ENCODE measurements at regions not wholly inside any gene's neighbourhood (a gene's known extent, or its start where the extent isn't known, plus 50 kb on each side); places are given as distances from the start of the nearest gene placed in this dataset.

DNA sequence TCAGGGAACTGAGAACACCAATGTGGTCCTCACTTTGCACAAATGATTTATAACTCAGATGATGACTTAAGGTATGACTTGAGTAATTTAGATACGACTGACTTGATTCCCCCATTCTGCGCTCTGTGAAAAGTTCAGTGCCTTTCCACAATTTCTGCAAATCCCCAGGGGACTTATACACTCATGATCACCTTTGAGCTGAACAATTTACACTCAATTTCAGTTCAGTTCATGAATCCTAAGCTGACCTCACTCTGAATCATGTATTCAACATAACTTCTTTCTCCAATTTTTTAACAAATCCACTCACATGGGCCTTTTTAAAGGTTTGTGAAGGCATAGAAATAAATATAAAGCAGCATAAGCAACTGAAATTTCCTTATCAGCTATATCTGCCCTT, 274.2 kb downstream of the FAM76B start:
- no peak overlapping the region for H3K4me3 ChIP-seq
- intact Hi-C loops (cut with DNase I), result no loop called here
- no peaks in the 10 kb centered on the region for H3K36me3 ChIP-seq
- FAIRE-seq (no peak), DNase-seq (no peak), ATAC-seq (no peak)
- no peaks in the 10 kb centered on the region for H3K27me3 ChIP-seq
- H3K9me3 ChIP-seq, result no peaks in the 10 kb centered on the region
- TF ChIP-seq, protein P1, sequence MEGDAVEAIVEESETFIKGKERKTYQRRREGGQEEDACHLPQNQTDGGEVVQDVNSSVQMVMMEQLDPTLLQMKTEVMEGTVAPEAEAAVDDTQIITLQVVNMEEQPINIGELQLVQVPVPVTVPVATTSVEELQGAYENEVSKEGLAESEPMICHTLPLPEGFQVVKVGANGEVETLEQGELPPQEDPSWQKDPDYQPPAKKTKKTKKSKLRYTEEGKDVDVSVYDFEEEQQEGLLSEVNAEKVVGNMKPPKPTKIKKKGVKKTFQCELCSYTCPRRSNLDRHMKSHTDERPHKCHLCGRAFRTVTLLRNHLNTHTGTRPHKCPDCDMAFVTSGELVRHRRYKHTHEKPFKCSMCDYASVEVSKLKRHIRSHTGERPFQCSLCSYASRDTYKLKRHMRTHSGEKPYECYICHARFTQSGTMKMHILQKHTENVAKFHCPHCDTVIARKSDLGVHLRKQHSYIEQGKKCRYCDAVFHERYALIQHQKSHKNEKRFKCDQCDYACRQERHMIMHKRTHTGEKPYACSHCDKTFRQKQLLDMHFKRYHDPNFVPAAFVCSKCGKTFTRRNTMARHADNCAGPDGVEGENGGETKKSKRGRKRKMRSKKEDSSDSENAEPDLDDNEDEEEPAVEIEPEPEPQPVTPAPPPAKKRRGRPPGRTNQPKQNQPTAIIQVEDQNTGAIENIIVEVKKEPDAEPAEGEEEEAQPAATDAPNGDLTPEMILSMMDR (IDR thresholded peaks at IDR 0.05), result no peak
- H3K27ac ChIP-seq, result no peak overlapping the region
- 80 to 84% methylated on average over 2 of the region's 2 CpGs for WGBS, 2 donors
- no peaks in the 10 kb centered on the region for H3K4me1 ChIP-seq

- Histone ChIP-seq H3K27ac (no peak overlapping the region), H3K27me3 (no peaks in the 10 kb centered on the region), H3K4me1 (no peaks in the 10 kb centered on the region), H3K36me3 (no peaks in the 10 kb centered on the region), H3K4me3 (no peak overlapping the region), H3K9me3 (no peaks in the 10 kb centered on the region)
- DNase-seq (no peak), ATAC-seq (no peak), FAIRE-seq (no peak)
- intact Hi-C loops (cut with DNase I), result no loop called here
- WGBS, 2 donors, result 57 to 68% methylated on average over 4 of the region's 4 CpGs
- TF ChIP-seq, protein P1 (IDR thresholded peaks at IDR 0.05), result no peak
Observed at GRCh38 chr11:95514416-95515110, 275.0 kb downstream of the FAM76B start.

DNA sequence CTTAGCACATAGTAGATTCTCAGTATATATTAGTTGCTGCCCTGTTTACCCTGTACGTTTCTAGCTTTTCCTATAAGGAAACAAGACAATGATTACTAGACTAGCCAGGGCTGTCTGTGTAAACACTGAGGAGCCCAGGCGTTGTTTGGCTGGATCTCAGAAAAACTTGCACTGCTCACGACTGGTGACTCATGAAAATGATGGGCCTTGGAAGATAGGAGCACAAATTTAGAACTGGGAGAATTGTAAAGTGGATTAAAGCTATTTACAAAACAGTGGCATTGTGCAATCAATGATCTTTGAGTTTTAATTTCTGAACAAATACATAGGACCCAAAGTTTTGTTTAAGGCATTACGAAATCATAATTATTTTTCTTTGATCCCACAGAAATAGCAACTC, 276.9 kb downstream of the FAM76B start:
- ATAC-seq, result peak in 3 of 4 donors; percentile 64 to 81 (median 64)
- FAIRE-seq, result no peak

DNA sequence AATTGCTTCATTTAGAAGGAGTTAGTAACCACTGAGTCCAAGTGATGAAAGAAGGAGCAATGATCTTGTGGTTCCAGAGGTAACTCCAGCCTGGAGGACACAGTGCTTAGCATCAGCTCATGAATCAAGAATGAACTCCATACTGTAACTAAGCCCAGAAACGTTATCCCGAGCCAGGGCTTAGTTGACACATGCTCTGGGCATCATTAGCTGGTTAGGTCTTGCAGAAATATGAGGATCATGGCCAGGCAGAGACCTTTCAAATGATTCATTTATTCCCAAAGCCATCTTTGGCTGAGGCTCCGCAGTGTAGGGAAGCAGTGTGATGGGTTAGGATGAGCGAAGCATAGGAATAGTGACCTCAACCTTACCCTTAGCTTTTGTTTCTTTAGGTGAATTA, 277.4 kb downstream of the FAM76B start:
- Histone ChIP-seq H3K27ac (no peak overlapping the region), H3K27me3 (no peaks in the 10 kb centered on the region), H3K4me3 (no peak overlapping the region), H3K4me1 (no peaks in the 10 kb centered on the region), H3K36me3 (no peaks in the 10 kb centered on the region), H3K9me3 (no peaks in the 10 kb centered on the region)
- intact Hi-C loops (cut with DNase I), result no loop called here
- DNase-seq (peak in 1 of 6 donors; percentile 8), FAIRE-seq (no peak), ATAC-seq (peak in 3 of 4 donors; percentile 19 to 81 (median 40))
- WGBS, 2 donors, result 65 to 71% methylated on average over 4 of the region's 4 CpGs
- TF ChIP-seq, protein P1 (IDR thresholded peaks at IDR 0.05), result no peak

More for the DNA sequence above, 276.9 kb downstream of the FAM76B start:
- DNase-seq, result peak in 2 of 6 donors; percentile 10 to 17
- Histone ChIP-seq H3K4me3 (no peak overlapping the region), H3K27ac (no peak overlapping the region), H3K4me1 (no peaks in the 10 kb centered on the region), H3K36me3 (no peaks in the 10 kb centered on the region), H3K9me3 (no peaks in the 10 kb centered on the region), H3K27me3 (no peaks in the 10 kb centered on the region)
- intact Hi-C loops (cut with DNase I), result no loop called here
- TF ChIP-seq, protein P1 (IDR thresholded peaks at IDR 0.05), result no peak
- WGBS, 2 donors, result 24 to 29% methylated on average over 4 of the region's 4 CpGs

GRCh38 chr11:95508219-95508890, 277.4 kb upstream of the SESN3 start:
- TF ChIP-seq, protein P1 (IDR thresholded peaks at IDR 0.05), result no peak
- no peaks in the 10 kb centered on the region for H3K36me3 ChIP-seq
- no peak for FAIRE-seq
- WGBS, 2 donors, result 74% methylated on average over 7 of the region's 7 CpGs
- H3K27ac ChIP-seq, result no peak overlapping the region
- H3K9me3 ChIP-seq, result no peaks in the 10 kb centered on the region
- DNase-seq, result no peak
- H3K27me3 ChIP-seq, result no peaks in the 10 kb centered on the region
- no peak for ATAC-seq
- no peaks in the 10 kb centered on the region for H3K4me1 ChIP-seq
- intact Hi-C loops (cut with DNase I), result no loop called here
- no peak overlapping the region for H3K4me3 ChIP-seq

Data from pancreas (tissue), 10 donors.